Upper lobe of right lung (tissue), 1 donor: ENCODE measurements at regions not wholly inside any gene's neighbourhood (a gene's known extent, or its start where the extent isn't known, plus 50 kb on each side); places are given as distances from the start of the nearest gene placed in this dataset.

Experiments used
- ATAC-seq: fragments of 200-7000 bp; cut with Tn5 transposase; one replicate; pipeline ENCODE4 v1.9.1; 2020; ENCODE audit warnings: mild to moderate bottlenecking, moderate library complexity
- DNase-seq: peaks from one replicate; pipeline ENCODE4 v3.0.0-alpha.2; 2020
- H3K27ac ChIP-seq: fragments of 200-600 bp; one replicate; pipeline ENCODE4 v1.8.0; 2022
- H3K27me3 ChIP-seq: fragments of 200-600 bp; one replicate; pipeline ENCODE4 v1.8.0; 2022; ENCODE audit warnings: mild to moderate bottlenecking
- H3K36me3 ChIP-seq: fragments of 200-600 bp; one replicate; pipeline ENCODE4 v1.8.0; 2022
- H3K4me1 ChIP-seq: fragments of 200-600 bp; one replicate; pipeline ENCODE4 v1.8.0; 2022
- H3K4me3 ChIP-seq: fragments of 200-600 bp; one replicate; pipeline ENCODE4 v1.8.0; 2022; ENCODE audit warnings: mild to moderate bottlenecking
- H3K9me3 ChIP-seq: fragments of 200-600 bp; one replicate; pipeline ENCODE4 v1.8.0; 2022
- intact Hi-C: fragments of 100-400 bp; cut with DNase I; formaldehyde crosslinking; loops from one replicate; pipeline ENCODE4 v1.11.0; 2022
- TF ChIP-seq, protein P1 (sequence below): fragments of 200-600 bp; IDR thresholded peaks from one replicate; pipeline ENCODE4 v1.8.0; 2022; ENCODE audit warnings: antibody characterized with exemption
- donor health status: DM: no; HTN: yes; CAD: no; lungs with severe emphysema.

DNA sequence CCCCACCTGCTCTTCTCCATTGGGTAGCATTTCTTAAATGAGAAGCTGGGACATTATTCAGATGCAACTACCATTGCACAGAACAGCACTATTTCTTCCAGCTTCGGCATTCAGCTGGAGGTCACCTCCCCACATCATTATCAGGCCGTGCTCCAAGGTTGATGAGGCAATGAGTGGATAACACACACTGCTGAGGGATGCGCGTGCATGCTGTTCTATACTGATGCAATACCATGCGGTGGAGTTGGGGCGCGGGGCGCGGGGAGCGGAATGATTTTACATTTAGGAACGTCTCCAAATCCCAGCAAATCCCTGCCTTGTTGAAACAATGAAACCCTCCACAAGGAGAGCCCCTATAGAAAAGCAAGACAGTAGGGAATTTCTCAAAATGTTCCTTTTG is 283.4 kb downstream of the GRIN2B start:
- TF ChIP-seq, protein P1, sequence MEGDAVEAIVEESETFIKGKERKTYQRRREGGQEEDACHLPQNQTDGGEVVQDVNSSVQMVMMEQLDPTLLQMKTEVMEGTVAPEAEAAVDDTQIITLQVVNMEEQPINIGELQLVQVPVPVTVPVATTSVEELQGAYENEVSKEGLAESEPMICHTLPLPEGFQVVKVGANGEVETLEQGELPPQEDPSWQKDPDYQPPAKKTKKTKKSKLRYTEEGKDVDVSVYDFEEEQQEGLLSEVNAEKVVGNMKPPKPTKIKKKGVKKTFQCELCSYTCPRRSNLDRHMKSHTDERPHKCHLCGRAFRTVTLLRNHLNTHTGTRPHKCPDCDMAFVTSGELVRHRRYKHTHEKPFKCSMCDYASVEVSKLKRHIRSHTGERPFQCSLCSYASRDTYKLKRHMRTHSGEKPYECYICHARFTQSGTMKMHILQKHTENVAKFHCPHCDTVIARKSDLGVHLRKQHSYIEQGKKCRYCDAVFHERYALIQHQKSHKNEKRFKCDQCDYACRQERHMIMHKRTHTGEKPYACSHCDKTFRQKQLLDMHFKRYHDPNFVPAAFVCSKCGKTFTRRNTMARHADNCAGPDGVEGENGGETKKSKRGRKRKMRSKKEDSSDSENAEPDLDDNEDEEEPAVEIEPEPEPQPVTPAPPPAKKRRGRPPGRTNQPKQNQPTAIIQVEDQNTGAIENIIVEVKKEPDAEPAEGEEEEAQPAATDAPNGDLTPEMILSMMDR: no peak
- no peaks in the 10 kb centered on the region for H3K27me3 ChIP-seq
- no peak overlapping the region for H3K4me3 ChIP-seq
- ATAC-seq: no peak
- H3K9me3 ChIP-seq: no peaks in the 10 kb centered on the region
- no peak overlapping the region for H3K27ac ChIP-seq
- H3K4me1 ChIP-seq: no peaks in the 10 kb centered on the region
- intact Hi-C loops: no loop called here
- no peaks in the 10 kb centered on the region for H3K36me3 ChIP-seq
- no peak for DNase-seq

DNA sequence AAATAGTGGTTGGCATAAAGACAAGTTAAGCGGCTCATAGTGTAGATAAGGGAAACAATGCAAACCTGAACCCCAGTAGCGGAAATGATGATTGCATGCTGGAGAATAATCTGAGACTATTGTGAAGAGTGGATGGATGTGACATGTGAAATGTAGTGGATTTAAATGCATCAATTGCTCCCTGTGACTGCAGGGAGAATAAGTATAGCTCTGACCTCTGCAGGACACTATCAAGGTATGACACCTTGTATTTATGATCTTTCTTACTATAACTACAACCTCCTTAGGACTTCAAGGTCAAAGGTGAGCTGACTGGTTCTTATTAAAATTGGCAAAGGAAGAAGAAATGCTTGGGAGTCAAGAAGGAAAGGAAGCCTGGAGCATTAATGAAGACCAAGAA is 285.6 kb downstream of the GRIN2B start:
- H3K27me3 ChIP-seq: no peaks in the 10 kb centered on the region
- intact Hi-C loops: no loop called here

DNA sequence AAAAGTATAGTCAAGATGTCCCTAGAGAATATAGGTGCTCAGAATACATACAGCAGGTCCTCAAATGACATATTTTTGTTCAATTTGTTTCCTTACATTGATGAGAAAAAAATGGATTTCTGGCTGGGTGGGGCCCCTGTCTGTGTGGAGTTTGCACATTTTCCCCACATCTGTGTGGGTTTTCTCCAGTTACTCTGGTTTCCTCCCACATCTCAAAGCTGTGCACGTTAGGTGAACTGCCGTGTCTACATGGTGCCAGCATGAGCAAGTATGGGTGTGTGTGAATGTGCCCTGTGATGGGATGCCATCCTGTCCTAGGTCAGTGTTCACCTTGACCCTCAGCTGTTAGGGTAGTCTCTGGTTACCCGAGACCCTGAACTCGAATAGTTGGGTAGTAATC is 289.1 kb downstream of the GRIN2B start:
- no peaks in the 10 kb centered on the region for H3K9me3 ChIP-seq
- H3K27me3 ChIP-seq: no peaks in the 10 kb centered on the region
- intact Hi-C loops: no loop called here
- H3K4me3 ChIP-seq: no peak overlapping the region
- ATAC-seq (no peak), DNase-seq (no peak)
- no peaks in the 10 kb centered on the region for H3K36me3 ChIP-seq
- H3K27ac ChIP-seq: no peak overlapping the region
- no peaks in the 10 kb centered on the region for H3K4me1 ChIP-seq
- TF ChIP-seq, protein P1: no peak

More for the DNA sequence above, 285.6 kb downstream of the GRIN2B start:
- no peak for ATAC-seq
- no peaks in the 10 kb centered on the region for H3K4me1 ChIP-seq
- H3K36me3 ChIP-seq: no peaks in the 10 kb centered on the region
- TF ChIP-seq, protein P1: no peak
- H3K27ac ChIP-seq: no peak overlapping the region
- H3K9me3 ChIP-seq: no peaks in the 10 kb centered on the region
- no peak overlapping the region for H3K4me3 ChIP-seq
- DNase-seq: no peak

DNA sequence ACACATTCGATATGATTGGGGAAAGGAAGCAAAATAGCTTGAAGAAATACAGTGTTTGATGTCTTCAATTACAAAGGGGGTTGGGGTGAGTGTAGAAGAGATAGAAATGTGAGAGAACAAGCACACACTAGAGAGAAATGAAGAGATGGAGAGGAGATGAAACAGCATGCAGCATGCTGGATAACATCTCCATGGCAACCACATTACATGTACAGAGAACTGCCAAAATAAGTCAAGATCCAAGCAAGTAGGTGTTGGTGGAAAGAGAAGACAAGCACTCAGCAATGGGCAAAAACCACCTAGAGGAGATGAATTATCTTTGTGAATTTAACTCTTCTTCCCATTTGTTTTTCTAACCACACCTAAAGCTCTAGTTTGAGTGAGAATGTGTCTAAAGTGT is 289.8 kb downstream of the GRIN2B start:
- TF ChIP-seq, protein P1: no peak
- no peak for ATAC-seq
- intact Hi-C loops: no loop called here
- H3K27me3 ChIP-seq: no peaks in the 10 kb centered on the region
- H3K4me3 ChIP-seq: no peak overlapping the region
- H3K9me3 ChIP-seq: no peaks in the 10 kb centered on the region
- DNase-seq: no peak
- no peaks in the 10 kb centered on the region for H3K4me1 ChIP-seq
- no peak overlapping the region for H3K27ac ChIP-seq
- H3K36me3 ChIP-seq: no peaks in the 10 kb centered on the region

DNA sequence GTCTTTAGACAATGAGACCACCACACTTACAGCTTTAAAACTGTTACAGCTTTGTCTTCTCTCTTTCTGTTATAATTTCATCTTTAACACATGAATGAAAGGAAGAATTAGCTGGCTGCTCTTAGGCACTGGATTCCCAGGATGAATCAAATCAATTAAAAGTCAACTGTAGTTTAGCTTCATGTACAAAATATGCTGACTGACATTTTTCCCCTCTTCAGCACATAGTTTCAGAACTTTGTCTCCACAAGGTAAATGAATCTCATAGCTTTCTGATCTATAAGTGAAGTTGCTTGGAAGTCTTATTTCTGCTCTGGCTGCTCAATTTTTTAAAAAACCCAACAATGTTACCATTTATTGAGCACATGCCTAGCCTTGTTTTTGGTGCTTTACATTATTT is 293.8 kb downstream of the GRIN2B start:
- Histone ChIP-seq H3K27me3 (no peaks in the 10 kb centered on the region), H3K4me1 (no peaks in the 10 kb centered on the region), H3K36me3 (no peaks in the 10 kb centered on the region), H3K27ac (no peak overlapping the region), H3K9me3 (no peaks in the 10 kb centered on the region), H3K4me3 (no peak overlapping the region)
- no peak for ATAC-seq
- intact Hi-C loops: no loop called here
- no peak for DNase-seq
- TF ChIP-seq, protein P1: no peak

DNA sequence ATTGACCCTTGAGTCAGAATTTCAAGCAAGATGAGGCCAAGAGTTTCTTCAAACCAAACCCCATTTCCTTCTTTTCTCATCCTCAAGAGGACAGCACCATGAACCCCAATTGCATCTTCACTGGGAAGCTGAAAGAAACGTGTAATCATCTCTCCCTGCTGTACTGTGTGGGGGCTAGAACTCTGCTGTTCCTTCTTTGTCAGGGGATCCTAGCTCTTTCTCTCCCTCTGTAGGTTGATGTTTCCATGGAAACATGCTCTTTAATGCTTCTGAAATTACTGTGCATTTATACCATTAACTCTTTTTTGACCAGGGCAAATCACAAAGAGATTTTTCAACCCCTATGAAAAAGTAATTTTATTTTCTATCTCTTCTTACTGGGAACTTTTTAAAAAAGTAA is 295.1 kb downstream of the GRIN2B start:
- no peaks in the 10 kb centered on the region for H3K36me3 ChIP-seq
- no peak overlapping the region for H3K27ac ChIP-seq
- no peaks in the 10 kb centered on the region for H3K9me3 ChIP-seq
- TF ChIP-seq, protein P1: no peak
- DNase-seq: no peak
- intact Hi-C loops: no loop called here
- ATAC-seq: no peak
- no peak overlapping the region for H3K4me3 ChIP-seq
- H3K4me1 ChIP-seq: no peaks in the 10 kb centered on the region
- H3K27me3 ChIP-seq: no peaks in the 10 kb centered on the region
